Esophagus squamous epithelium (tissue), 5 donors: ENCODE measurements at regions not wholly inside any gene's neighbourhood (a gene's known extent, or its start where the extent isn't known, plus 50 kb on each side); places are given as distances from the start of the nearest gene placed in this dataset.

Experiments used
- DNase-seq: peaks from one replicate; lab custom pipeline; 2025; lab: John Stamatoyannopoulos, UW
- H3K27ac ChIP-seq, 4 donors: fragments of 200-600 bp; sonication (generic); one replicate each; pipeline ENCODE4 v1.5.1; 2016 to 2019; ENCODE audit warnings: mild to moderate bottlenecking in 1 of 4
- H3K27me3 ChIP-seq, 4 donors: fragments of 200-600 bp; sonication (generic); 1 replicate in 3 of 4; 2 replicates in 1 of 4; pipeline versions ENCODE4 v1.5.1 to v1.6.0; 2017 to 2021; ENCODE audit warnings: antibody characterized with exemption in 1 of 4
- H3K36me3 ChIP-seq, 3 donors: fragments of 200-600 bp; sonication (generic); one replicate each; pipeline ENCODE4 v1.5.1; 2016 to 2019
- H3K4me1 ChIP-seq, 3 donors: fragments of 200-600 bp; sonication (generic); one replicate each; pipeline ENCODE4 v1.5.1; 2017 to 2019
- H3K4me3 ChIP-seq, 4 donors: fragments of 200-600 bp; sonication (generic); 1 replicate in 3 of 4; 2 replicates in 1 of 4; pipeline ENCODE4 v1.5.1; 2016 to 2019; ENCODE audit warnings: mild to moderate bottlenecking in 2 of 4, moderate library complexity in 1 of 4
- H3K9me3 ChIP-seq, 3 donors: fragments of 200-600 bp; sonication (generic); one replicate each; pipeline ENCODE4 v1.5.1; 2016 to 2019
- CTCF ChIP-seq, 6 experiments: fragments of 450-650 bp in 4 of 6; fragments of 200-600 bp in 2 of 6; sonication (generic) in 2 of 6; IDR thresholded peaks; one replicate each; pipeline ENCODE4 v1.5.1; 2016 to 2019; ENCODE audit warnings: antibody characterized with exemption in 6 of 6, mild to moderate bottlenecking in 4 of 6, moderate library complexity in 4 of 6
- POLR2A ChIP-seq, 4 donors: fragments of 450-650 bp; IDR thresholded peaks; one replicate each; pipeline ENCODE4 v1.6.1; 2017; ENCODE audit warnings: antibody characterized with exemption in 4 of 4, mild to moderate bottlenecking in 4 of 4, moderate library complexity in 3 of 4
- WGBS, 2 donors: methylation state at CpG; one replicate each; pipeline ENCODE4 v1.1.5; 2018; 5-methylcytosine and 5-hydroxymethylcytosine counted together
- intact Hi-C: fragments of 100-400 bp; cut with DNase I; formaldehyde crosslinking; loops from one replicate; pipeline ENCODE4 v1.15.0; 2022
- donor health status: DM: yes; HTN: yes; CAD: no.

- H3K4me1 ChIP-seq: no peaks in the 10 kb centered on the region
- H3K4me3 ChIP-seq: no peak overlapping the region
- H3K9me3 ChIP-seq: no peaks in the 10 kb centered on the region
- no peak for TF ChIP-seq POLR2A (IDR thresholded peaks at IDR 0.05)
- TF ChIP-seq CTCF (IDR thresholded peaks at IDR 0.05): no peak
- DNase-seq: no peak
- WGBS, 2 donors: 71 to 77% methylated on average over 7 to 10 of the region's 10 CpGs
- no peaks in the 10 kb centered on the region for H3K27me3 ChIP-seq
- intact Hi-C loops: loop anchor here (10.0 kb wide), 1 partner anchor 50 kb away; no protein-coding TSS in a partner anchor
- H3K36me3 ChIP-seq: no peaks in the 10 kb centered on the region
- H3K27ac ChIP-seq: no peak overlapping the region
Measured at GRCh38 chr17:72004611-72005331, 116.0 kb upstream of the SOX9 start.

- no peaks in the 10 kb centered on the region for H3K4me1 ChIP-seq
- 63 to 76% methylated on average over 6 of the region's 6 CpGs for WGBS, 2 donors
- no peaks in the 10 kb centered on the region for H3K27me3 ChIP-seq
- no peak for DNase-seq
- no peak overlapping the region for H3K27ac ChIP-seq
- intact Hi-C loops: loop anchor here (10.0 kb wide), 1 partner anchor 51 kb away; no protein-coding TSS in a partner anchor
- H3K36me3 ChIP-seq: no peaks in the 10 kb centered on the region
- no peaks in the 10 kb centered on the region for H3K9me3 ChIP-seq
- TF ChIP-seq POLR2A (IDR thresholded peaks at IDR 0.05) (no peak), CTCF (IDR thresholded peaks at IDR 0.05) (no peak)
- no peak overlapping the region for H3K4me3 ChIP-seq
Measured at GRCh38 chr17:72005332-72006163, 115.3 kb upstream of the SOX9 start.

GRCh38 chr17:72008236-72008876 lies 112.5 kb upstream of the SOX9 start:
- Histone ChIP-seq H3K27ac (no peak overlapping the region), H3K36me3 (no peaks in the 10 kb centered on the region), H3K9me3 (no peaks in the 10 kb centered on the region), H3K4me1 (no peaks in the 10 kb centered on the region), H3K27me3 (peaks cover 0 to 3% (median 0%) of the 10 kb centered on the region in 4 donors), H3K4me3 (no peak overlapping the region)
- 24 to 41% methylated on average over 5 of the region's 5 CpGs for WGBS, 2 donors
- intact Hi-C loops: loop anchor here (10.0 kb wide), 1 partner anchor 54 kb away; no protein-coding TSS in a partner anchor
- no peak for DNase-seq
- no peak for TF ChIP-seq POLR2A (IDR thresholded peaks at IDR 0.05)
- TF ChIP-seq CTCF (IDR thresholded peaks at IDR 0.05): no peak

GRCh38 chr17:72011561-72011960 lies 109.3 kb upstream of the SOX9 start:
- TF ChIP-seq POLR2A (IDR thresholded peaks at IDR 0.05): no peak
- no peak for TF ChIP-seq CTCF (IDR thresholded peaks at IDR 0.05)
- Histone ChIP-seq H3K27me3 (peaks cover 0 to 8% (median 0%) of the 10 kb centered on the region in 4 donors), H3K9me3 (no peaks in the 10 kb centered on the region), H3K4me3 (no peak overlapping the region), H3K36me3 (no peaks in the 10 kb centered on the region), H3K27ac (no peak overlapping the region), H3K4me1 (no peaks in the 10 kb centered on the region)
- 44 to 62% methylated on average over 1 of the region's 1 CpG for WGBS, 2 donors
- DNase-seq: no peak
- intact Hi-C loops: no loop called here
